ENCODE measurements at regions not wholly inside any gene's neighbourhood (a gene's known extent, or its start where the extent isn't known, plus 50 kb on each side); places are given as distances from the start of the nearest gene placed in this dataset.

DNA sequence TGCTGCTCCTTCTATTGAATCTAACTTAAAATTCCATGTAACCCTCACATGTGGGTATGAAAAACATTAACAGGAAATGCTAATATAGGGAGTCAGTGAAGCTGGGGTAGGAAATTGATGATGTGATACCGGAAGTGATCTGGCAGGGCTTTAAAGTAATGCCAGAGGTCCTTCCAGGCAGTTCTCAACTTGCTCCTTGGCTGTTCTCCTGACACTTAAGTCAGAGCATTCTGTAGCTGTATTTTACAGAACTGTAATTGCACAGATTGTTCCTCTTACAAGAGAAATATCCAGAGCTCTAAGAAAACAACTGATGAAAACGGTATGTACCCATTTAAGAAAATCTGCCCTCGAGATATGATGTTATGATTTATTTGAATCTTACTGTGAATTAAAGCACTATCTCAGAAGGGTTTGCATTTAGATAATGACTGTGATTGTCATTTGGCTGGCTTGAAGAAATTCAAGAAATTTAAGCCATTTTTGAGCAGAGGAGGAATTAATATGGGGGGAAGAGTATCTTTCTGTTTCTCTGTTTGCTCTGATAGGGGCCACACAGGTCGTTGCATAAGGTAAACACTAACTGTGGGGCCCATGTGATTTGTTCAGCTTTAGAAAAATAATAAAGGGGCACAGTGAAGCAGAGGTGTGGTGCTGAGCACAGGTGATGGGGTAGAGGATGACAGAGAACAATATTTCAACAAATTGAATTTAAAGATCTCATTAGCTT lies 88.4 kb downstream of the BBS10 start:
- WGBS, 2 donors, result 9 to 24% methylated on average over 4 of the region's 4 CpGs
- DNase-seq (ENCODE audit: low spot score in 2 of 2), result peak in 1 of 2 donors; percentile 60
- no peak for TF ChIP-seq POLR2A (IDR thresholded peaks at IDR 0.05)
- TF ChIP-seq, protein P1, sequence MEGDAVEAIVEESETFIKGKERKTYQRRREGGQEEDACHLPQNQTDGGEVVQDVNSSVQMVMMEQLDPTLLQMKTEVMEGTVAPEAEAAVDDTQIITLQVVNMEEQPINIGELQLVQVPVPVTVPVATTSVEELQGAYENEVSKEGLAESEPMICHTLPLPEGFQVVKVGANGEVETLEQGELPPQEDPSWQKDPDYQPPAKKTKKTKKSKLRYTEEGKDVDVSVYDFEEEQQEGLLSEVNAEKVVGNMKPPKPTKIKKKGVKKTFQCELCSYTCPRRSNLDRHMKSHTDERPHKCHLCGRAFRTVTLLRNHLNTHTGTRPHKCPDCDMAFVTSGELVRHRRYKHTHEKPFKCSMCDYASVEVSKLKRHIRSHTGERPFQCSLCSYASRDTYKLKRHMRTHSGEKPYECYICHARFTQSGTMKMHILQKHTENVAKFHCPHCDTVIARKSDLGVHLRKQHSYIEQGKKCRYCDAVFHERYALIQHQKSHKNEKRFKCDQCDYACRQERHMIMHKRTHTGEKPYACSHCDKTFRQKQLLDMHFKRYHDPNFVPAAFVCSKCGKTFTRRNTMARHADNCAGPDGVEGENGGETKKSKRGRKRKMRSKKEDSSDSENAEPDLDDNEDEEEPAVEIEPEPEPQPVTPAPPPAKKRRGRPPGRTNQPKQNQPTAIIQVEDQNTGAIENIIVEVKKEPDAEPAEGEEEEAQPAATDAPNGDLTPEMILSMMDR (IDR thresholded peaks at IDR 0.05), result no peak
- intact Hi-C loops (cut with DNase I; ENCODE audit: low total_unique reads), result no loop called here
- no peak overlapping the region for H3K4me3 ChIP-seq (ENCODE audit: low read depth, poor library complexity, severe bottlenecking)

- intact Hi-C loops (cut with DNase I; ENCODE audit: low total_unique reads), result no loop called here
- 70 to 79% methylated on average over 1 of the region's 1 CpG for WGBS, 2 donors
Measured at GRCh38 chr12:76259106-76259505, 89.1 kb downstream of the BBS10 start.

DNA sequence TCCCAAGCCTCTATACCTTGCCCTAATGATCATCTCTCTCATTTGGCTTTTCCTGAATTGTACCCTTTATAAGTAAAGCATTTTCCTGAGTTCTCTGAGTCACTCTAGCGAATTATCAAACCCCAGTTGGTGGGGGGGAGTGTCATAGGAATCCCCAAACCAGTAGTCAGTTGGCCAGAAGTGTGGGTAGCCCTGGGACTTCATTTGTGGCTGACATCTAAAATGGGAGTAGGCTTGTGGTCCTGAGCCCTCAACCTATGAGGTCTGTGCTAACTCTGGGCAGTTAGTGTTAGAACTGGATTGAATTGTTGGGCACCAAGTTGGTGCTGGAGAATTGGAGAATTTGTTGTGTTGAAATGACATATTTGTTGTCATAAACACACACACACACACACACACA lies 91.3 kb downstream of the BBS10 start:
- DNase-seq (ENCODE audit: low spot score in 2 of 2), result no peak
- WGBS, 2 donors, result 85 to 96% methylated on average over 1 of the region's 1 CpG
- no peak for TF ChIP-seq POLR2A (IDR thresholded peaks at IDR 0.05)
- TF ChIP-seq, protein P1 (IDR thresholded peaks at IDR 0.05), result no peak
- intact Hi-C loops (cut with DNase I; ENCODE audit: low total_unique reads), result no loop called here
- H3K4me3 ChIP-seq (ENCODE audit: low read depth, poor library complexity, severe bottlenecking), result no peak overlapping the region

More at GRCh38 chr12:76259106-76259505, 89.1 kb downstream of the BBS10 start:
- no peak overlapping the region for H3K4me3 ChIP-seq (ENCODE audit: low read depth, poor library complexity, severe bottlenecking)
- TF ChIP-seq POLR2A (IDR thresholded peaks at IDR 0.05), result no peak
- TF ChIP-seq, protein P1 (IDR thresholded peaks at IDR 0.05), result no peak
- DNase-seq (ENCODE audit: low spot score in 2 of 2), result no peak

GRCh38 chr12:76256321-76256720 lies 91.9 kb downstream of the BBS10 start:
- H3K4me3 ChIP-seq (ENCODE audit: low read depth, poor library complexity, severe bottlenecking), result no peak overlapping the region
- TF ChIP-seq, protein P1 (IDR thresholded peaks at IDR 0.05), result no peak
- TF ChIP-seq POLR2A (IDR thresholded peaks at IDR 0.05), result no peak
- DNase-seq (ENCODE audit: low spot score in 2 of 2), result no peak
- intact Hi-C loops (cut with DNase I; ENCODE audit: low total_unique reads), result no loop called here
- 84 to 97% methylated on average over 2 of the region's 2 CpGs for WGBS, 2 donors

- TF ChIP-seq, protein P1 (IDR thresholded peaks at IDR 0.05), result no peak
- TF ChIP-seq POLR2A (IDR thresholded peaks at IDR 0.05), result no peak
- no peak overlapping the region for H3K4me3 ChIP-seq (ENCODE audit: low read depth, poor library complexity, severe bottlenecking)
- DNase-seq (ENCODE audit: low spot score in 2 of 2), result no peak
- intact Hi-C loops (cut with DNase I; ENCODE audit: low total_unique reads), result no loop called here
- 81 to 85% methylated on average over 2 of the region's 2 CpGs for WGBS, 2 donors
Measured at GRCh38 chr12:76255692-76256091, 92.5 kb downstream of the BBS10 start.

- TF ChIP-seq, protein P1 (IDR thresholded peaks at IDR 0.05), result no peak
- no peak for TF ChIP-seq POLR2A (IDR thresholded peaks at IDR 0.05)
- no peak for DNase-seq (ENCODE audit: low spot score in 2 of 2)
- intact Hi-C loops (cut with DNase I; ENCODE audit: low total_unique reads), result no loop called here
- H3K4me3 ChIP-seq (ENCODE audit: low read depth, poor library complexity, severe bottlenecking), result no peak overlapping the region
- WGBS, 2 donors, result 69 to 81% methylated on average over 3 of the region's 3 CpGs
Measured at GRCh38 chr12:76255281-76255680, 92.9 kb downstream of the BBS10 start.

Measured in lower leg skin (tissue), 4 donors.